OCI-LY1 (cell line): ENCODE measurements at regions not wholly inside any gene's neighbourhood (a gene's known extent, or its start where the extent isn't known, plus 50 kb on each side); places are given as distances from the start of the nearest gene placed in this dataset.

ENCODE experiments used
- H2AFZ ChIP-seq: fragments of 200-600 bp; sonication (generic), shearing (Covaris generic); 2 replicates; pipeline ENCODE4 v1.6.0; 2014; ENCODE audit warnings: antibody characterized with exemption, mild to moderate bottlenecking, low read length
- H3F3A ChIP-seq: fragments of 200-600 bp; sonication (generic), shearing (Covaris generic); 2 replicates; pipeline ENCODE4 v1.6.0; 2014; ENCODE audit warnings: mild to moderate bottlenecking, antibody characterized with exemption, low read length, moderate library complexity; ENCODE audit not compliant: insufficient read depth
- H3K27ac ChIP-seq: fragments of 200-600 bp; sonication (generic); 2 replicates; pipeline ENCODE4 v1.5.1; 2014; ENCODE audit warnings: low read length, mixed run types, mild to moderate bottlenecking, low read depth; ENCODE audit not compliant: poor library complexity, severe bottlenecking
- H3K27me3 ChIP-seq: fragments of 200-600 bp; sonication (generic); 2 replicates; pipeline ENCODE4 v1.6.0; 2014; ENCODE audit warnings: antibody characterized with exemption, mild to moderate bottlenecking, low read length, moderate library complexity; ENCODE audit not compliant: insufficient read depth
- H3K36me3 ChIP-seq: fragments of 200-600 bp; sonication (generic); 2 replicates; pipeline ENCODE4 v1.6.1; 2014; ENCODE audit warnings: mild to moderate bottlenecking, antibody characterized with exemption, low read length, moderate library complexity, mixed read lengths; ENCODE audit not compliant: insufficient read depth
- H3K4me1 ChIP-seq: fragments of 200-600 bp; sonication (generic); 2 replicates; pipeline ENCODE4 v1.5.1; 2014; ENCODE audit warnings: mild to moderate bottlenecking, low read length, moderate library complexity; ENCODE audit not compliant: insufficient read depth, severe bottlenecking
- H3K4me2 ChIP-seq: fragments of 200-600 bp; sonication (generic), shearing (Covaris generic); 2 replicates; pipeline ENCODE4 v1.6.1; 2014; ENCODE audit warnings: low read length
- H3K4me3 ChIP-seq: fragments of 200-600 bp; sonication (generic); 2 replicates; pipeline ENCODE4 v1.5.1; 2014; ENCODE audit warnings: low read length, low read depth, mild to moderate bottlenecking, mixed read lengths; ENCODE audit not compliant: poor library complexity, severe bottlenecking
- H3K79me2 ChIP-seq: fragments of 200-600 bp; shearing (Covaris generic); 2 replicates; pipeline ENCODE4 v1.6.1; 2016; ENCODE audit warnings: mixed run types, low read length, mixed read lengths; ENCODE audit not compliant: insufficient read depth
- H3K9ac ChIP-seq: fragments of 200-600 bp; sonication (generic), shearing (Covaris generic); 2 replicates; pipeline ENCODE4 v1.6.1; 2014; ENCODE audit warnings: mild to moderate bottlenecking, low read length, mixed read lengths
- H3K9me2 ChIP-seq: fragments of 200-600 bp; sonication (generic), shearing (Covaris generic); 2 replicates; pipeline ENCODE4 v1.6.1; 2014; ENCODE audit warnings: low read depth, mild to moderate bottlenecking, low read length, mixed read lengths
- H3K9me3 ChIP-seq: fragments of 200-600 bp; shearing (Covaris generic); 2 replicates; pipeline ENCODE4 v1.6.1; 2014; ENCODE audit warnings: low read length, mixed read lengths
- H4K20me1 ChIP-seq: fragments of 200-600 bp; sonication (generic), shearing (Covaris generic); 2 replicates; pipeline ENCODE4 v1.6.0; 2016; ENCODE audit warnings: mild to moderate bottlenecking, low read length; ENCODE audit not compliant: insufficient read depth
- EZH2 ChIP-seq: fragments of 200-600 bp; sonication (generic), shearing (Covaris generic); IDR thresholded peaks from 2 replicates; pipeline ENCODE4 v1.8.0; 2017; ENCODE audit warnings: borderline replicate concordance, mixed run types, mild to moderate bottlenecking, antibody characterized with exemption, low read length, moderate library complexity, mixed read lengths
- TF ChIP-seq, protein P1 (sequence below): fragments of 200-600 bp; sonication (generic), shearing (Covaris generic); IDR thresholded peaks from 2 replicates; pipeline ENCODE4 v1.5.1; 2017; ENCODE audit warnings: mild to moderate bottlenecking, antibody characterized with exemption, low read length, moderate library complexity, mixed read lengths

DNA sequence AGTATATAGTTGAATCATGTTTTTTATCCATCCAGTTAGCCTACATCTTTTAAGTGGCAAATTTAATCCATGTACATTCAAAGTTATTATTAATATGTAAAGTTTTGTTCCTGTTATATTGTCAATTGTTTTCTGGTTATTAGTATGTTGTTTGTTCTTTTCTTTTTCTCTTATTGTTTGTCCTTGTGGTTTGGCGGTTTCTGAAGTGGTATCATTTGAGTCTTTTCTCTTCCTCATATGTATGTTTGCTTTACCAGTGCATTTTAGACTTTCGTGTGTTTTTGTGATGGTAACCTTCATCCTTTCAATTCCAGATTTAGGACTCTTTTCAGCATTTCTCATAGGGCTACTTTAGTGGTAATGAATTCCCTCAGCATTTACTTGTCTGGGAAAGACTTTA, 130.4 kb upstream of the RFX3 start:
- H3K9ac ChIP-seq, result no peak overlapping the region
- H3F3A ChIP-seq, result no peaks in the 10 kb centered on the region
- H3K4me1 ChIP-seq, result no peaks in the 10 kb centered on the region
- H3K4me3 ChIP-seq, result no peak overlapping the region
- H4K20me1 ChIP-seq, result no peaks in the 10 kb centered on the region
- no peaks in the 10 kb centered on the region for H3K36me3 ChIP-seq
- no peaks in the 10 kb centered on the region for H3K9me2 ChIP-seq
- H3K27me3 ChIP-seq, result no peaks in the 10 kb centered on the region
- H2AFZ ChIP-seq, result no peak overlapping the region
- H3K27ac ChIP-seq, result no peak overlapping the region
- no peaks in the 10 kb centered on the region for H3K9me3 ChIP-seq
- no peaks in the 10 kb centered on the region for H3K79me2 ChIP-seq
- TF ChIP-seq, protein P1, sequence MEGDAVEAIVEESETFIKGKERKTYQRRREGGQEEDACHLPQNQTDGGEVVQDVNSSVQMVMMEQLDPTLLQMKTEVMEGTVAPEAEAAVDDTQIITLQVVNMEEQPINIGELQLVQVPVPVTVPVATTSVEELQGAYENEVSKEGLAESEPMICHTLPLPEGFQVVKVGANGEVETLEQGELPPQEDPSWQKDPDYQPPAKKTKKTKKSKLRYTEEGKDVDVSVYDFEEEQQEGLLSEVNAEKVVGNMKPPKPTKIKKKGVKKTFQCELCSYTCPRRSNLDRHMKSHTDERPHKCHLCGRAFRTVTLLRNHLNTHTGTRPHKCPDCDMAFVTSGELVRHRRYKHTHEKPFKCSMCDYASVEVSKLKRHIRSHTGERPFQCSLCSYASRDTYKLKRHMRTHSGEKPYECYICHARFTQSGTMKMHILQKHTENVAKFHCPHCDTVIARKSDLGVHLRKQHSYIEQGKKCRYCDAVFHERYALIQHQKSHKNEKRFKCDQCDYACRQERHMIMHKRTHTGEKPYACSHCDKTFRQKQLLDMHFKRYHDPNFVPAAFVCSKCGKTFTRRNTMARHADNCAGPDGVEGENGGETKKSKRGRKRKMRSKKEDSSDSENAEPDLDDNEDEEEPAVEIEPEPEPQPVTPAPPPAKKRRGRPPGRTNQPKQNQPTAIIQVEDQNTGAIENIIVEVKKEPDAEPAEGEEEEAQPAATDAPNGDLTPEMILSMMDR, result no peak
- TF ChIP-seq EZH2, result no peak
- H3K4me2 ChIP-seq, result no peak overlapping the region

- no peaks in the 10 kb centered on the region for H3F3A ChIP-seq
- no peak overlapping the region for H3K27ac ChIP-seq
- no peaks in the 10 kb centered on the region for H4K20me1 ChIP-seq
- H3K9me3 ChIP-seq, result no peaks in the 10 kb centered on the region
- H2AFZ ChIP-seq, result no peak overlapping the region
- no peak overlapping the region for H3K4me2 ChIP-seq
- H3K4me1 ChIP-seq, result no peaks in the 10 kb centered on the region
- H3K9me2 ChIP-seq, result no peaks in the 10 kb centered on the region
- H3K79me2 ChIP-seq, result no peaks in the 10 kb centered on the region
- no peaks in the 10 kb centered on the region for H3K27me3 ChIP-seq
- H3K36me3 ChIP-seq, result no peaks in the 10 kb centered on the region
- no peak overlapping the region for H3K4me3 ChIP-seq
- no peak for TF ChIP-seq EZH2
- TF ChIP-seq, protein P1, result no peak
- no peak overlapping the region for H3K9ac ChIP-seq
Measured at GRCh38 chr9:3650994-3651622, 125.3 kb upstream of the RFX3 start.

GRCh38 chr9:3648722-3649246, 123.0 kb upstream of the RFX3 start:
- TF ChIP-seq, protein P1, result no peak
- TF ChIP-seq EZH2, result no peak
- H2AFZ ChIP-seq, result no peak overlapping the region
- H3K79me2 ChIP-seq, result no peaks in the 10 kb centered on the region
- H3K27me3 ChIP-seq, result no peaks in the 10 kb centered on the region
- H3K9me3 ChIP-seq, result no peaks in the 10 kb centered on the region
- no peaks in the 10 kb centered on the region for H3K36me3 ChIP-seq
- H3K27ac ChIP-seq, result no peak overlapping the region
- no peak overlapping the region for H3K4me3 ChIP-seq
- H3K4me1 ChIP-seq, result no peaks in the 10 kb centered on the region
- H3K9ac ChIP-seq, result no peak overlapping the region
- H4K20me1 ChIP-seq, result no peaks in the 10 kb centered on the region
- H3F3A ChIP-seq, result no peaks in the 10 kb centered on the region
- H3K9me2 ChIP-seq, result no peaks in the 10 kb centered on the region
- H3K4me2 ChIP-seq, result no peak overlapping the region
